SK-N-MC (cell line): ENCODE measurements at regions not wholly inside any gene's neighbourhood (a gene's known extent, or its start where the extent isn't known, plus 50 kb on each side); places are given as distances from the start of the nearest gene placed in this dataset.

ENCODE experiments used
- EZH2 ChIP-seq: fragments of 200-600 bp; sonication (generic); IDR thresholded peaks from one replicate; pipeline ENCODE4 v1.6.1; 2017; ENCODE audit warnings: antibody characterized with exemption
- POLR2AphosphoS5 ChIP-seq: IDR thresholded peaks from 2 replicates; pipeline ENCODE4 v1.6.1; 2012; ENCODE audit warnings: mild to moderate bottlenecking, low read depth, low read length, borderline replicate concordance

DNA sequence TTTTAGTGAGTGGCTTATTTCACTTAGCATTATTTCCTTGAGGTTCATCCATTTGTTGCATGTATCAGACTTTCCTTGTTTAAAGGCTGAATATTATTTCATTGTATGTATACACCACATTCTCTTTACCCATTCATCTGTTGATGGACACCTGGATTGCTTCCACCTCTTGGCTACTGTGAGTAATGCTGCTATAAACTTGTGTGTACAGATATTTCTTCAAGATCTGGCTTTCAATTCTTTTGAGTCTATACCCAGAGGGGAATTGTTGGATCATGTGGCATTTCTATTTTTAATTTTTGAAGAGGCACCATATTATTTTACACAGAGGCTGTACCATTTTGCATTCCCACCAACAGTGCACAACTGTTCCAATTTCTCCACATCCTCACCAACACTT is 313.5 kb downstream of the RPLP1 start:
- TF ChIP-seq POLR2AphosphoS5 (no peak), EZH2 (no peak)
